ENCODE measurements at regions not wholly inside any gene's neighbourhood (a gene's known extent, or its start where the extent isn't known, plus 50 kb on each side); places are given as distances from the start of the nearest gene placed in this dataset.

DNA sequence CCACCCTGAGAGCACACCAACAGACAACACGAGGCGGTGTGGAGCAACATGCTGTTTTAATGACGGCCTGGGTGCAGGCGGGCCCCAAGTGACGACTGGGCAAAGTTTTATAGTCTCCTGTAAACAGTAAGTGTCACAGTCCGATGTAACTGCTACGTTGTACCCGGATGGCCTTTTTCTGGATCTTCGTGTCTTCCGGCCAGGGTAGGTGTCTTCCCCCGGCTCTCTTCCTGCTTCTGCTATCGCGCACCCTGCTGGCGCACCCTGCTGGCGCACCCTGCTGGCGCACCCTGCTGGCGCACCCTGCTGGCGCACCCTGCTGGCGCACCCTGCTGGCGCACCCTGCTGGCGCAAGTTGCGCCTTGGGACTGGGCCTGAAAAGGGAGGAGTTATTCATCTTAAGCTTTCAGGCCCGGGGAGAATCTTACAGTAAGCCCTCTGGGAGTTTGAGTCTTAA, 143.0 kb upstream of the TARS1 start:
- DNase-seq (ENCODE audit: low spot score) = no peak

DNA sequence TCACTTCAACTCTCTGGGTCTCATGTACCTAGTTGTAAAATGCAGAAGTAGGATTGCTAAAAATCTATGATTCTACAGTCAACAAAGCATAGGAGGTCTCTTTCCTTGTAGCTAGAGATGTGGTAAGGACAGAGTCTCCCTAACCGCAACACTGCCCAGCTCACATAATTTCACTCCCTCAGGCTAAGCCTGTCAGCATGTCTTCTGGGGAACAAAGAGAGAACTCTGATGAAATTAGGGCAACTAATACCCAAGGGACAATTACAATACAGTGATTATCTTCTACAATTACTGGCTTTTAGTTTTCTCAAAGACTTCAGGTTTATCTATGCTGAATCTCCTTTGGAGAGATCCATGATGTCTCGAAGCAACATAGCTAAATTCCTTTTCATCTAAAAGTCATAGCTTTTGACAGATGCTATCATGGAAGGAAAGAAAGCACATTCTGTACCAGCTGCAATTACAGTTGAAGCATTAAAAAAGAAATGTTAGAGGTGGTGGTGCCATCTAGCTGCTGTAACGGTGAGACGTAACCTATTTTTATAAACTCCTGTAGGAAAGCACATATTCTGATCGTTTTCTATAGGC, 141.1 kb upstream of the TARS1 start:
- peak; percentile 32 for DNase-seq (ENCODE audit: low spot score)

DNA sequence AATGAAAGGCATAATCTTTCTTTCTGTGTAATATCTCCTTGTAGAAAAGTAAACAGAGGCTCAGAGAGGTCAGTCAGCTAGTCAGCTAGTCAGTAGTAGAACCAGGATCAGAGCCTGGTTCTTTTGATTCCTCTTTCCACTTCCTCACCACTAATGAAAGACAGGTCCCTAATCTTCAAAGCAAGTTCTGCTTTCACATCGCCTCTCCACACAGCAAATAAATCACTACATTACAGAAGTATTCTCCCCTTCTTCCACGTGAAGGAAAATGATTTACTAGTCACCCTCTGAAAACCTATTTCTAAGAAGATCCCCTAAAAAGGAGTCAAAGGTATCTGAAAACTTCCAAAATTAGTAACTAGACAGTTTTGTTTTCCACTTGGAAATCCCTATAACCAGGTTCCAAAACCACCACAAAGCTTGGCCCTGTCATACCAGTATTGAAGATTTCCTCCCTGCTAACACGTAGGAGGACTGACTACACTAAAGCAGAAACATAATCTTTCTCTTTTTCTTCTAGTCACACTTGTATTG, 140.5 kb upstream of the TARS1 start:
- no peak for DNase-seq (ENCODE audit: low spot score)

DNA sequence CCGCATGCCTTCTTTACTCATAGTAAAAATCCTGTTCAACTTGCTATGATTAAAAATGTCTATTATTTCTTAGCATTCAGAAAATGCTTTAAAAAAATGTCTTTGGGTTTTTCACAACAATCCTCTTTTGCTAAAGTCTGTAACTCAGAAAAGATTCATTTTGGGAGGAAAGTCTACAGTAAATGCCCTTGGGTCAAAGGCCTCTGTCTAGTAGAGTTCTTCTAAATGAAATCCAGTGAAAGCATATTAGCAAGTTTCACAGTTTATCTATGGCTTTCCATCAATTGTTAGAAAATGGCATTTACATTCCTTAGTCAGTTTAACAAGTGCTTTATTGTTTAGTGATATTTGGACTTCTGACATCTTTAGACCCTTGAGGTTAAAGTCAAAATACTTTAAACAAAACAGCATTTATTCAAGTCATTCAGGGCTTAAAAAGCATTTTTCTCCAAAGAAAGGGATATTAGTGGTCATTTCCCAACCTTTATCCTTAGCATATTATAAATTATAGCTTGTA, 137.1 kb upstream of the TARS1 start:
- no peak for DNase-seq (ENCODE audit: low spot score)

DNA sequence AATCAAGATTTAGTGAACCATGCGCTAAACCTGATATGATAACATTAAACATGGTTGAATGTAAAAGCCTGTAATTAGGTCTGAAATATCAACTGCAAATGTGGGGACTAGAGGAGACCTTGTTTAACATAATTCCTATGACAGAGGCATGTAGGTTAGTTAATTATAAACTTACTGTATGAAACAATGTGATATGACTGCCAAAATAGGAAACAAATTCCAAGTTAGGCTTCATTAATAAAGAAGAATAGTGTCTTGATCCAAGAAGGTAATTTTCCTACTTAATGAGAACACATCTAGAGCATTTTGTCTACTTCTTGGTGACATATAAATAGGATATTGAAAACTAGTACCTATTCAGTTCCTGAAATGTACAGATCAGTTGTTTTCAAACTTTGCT, 136.2 kb upstream of the TARS1 start:
- DNase-seq (ENCODE audit: low spot score) = no peak

DNA sequence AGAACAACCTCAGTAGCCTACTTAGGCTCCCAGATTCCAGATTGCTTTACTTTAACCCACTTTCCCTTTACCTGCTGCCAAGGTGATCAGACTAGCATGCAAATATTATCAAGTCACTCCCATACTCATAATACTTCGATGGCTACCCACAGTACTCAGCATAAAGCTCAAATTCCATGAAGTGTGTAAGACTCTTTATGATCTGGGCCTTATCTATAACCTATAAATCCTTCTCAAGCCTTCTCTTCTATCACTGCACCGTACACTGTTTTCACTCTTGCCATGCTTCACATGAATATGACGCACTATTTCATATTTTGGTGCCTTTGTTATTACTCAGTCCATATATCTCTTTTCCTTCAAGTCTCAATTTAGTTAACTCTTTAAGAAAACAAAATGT, 135.2 kb upstream of the TARS1 start:
- no peak for DNase-seq (ENCODE audit: low spot score)

GRCh38 chr5:33306758-33307157, 134.0 kb upstream of the TARS1 start:
- peak; percentile 21 for DNase-seq (ENCODE audit: low spot score)

DNA sequence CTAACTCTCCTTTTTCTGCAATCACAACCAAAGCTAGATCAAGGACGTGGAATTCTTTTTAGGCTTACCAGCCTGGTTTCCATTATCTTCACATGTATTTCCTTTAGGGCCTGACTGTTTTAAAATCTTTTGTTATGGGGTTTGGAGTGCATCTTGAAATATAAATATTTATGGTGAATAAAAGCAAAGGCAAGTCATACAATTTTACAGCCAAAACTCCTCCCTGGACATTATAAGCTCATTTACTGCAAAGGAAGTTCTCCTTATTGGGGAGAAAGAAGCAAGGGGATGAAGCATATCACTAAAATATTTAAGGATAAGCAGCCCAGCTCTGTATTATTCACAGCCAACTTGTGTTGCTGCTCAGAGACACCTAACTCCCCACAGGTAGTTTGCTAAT, 132.2 kb upstream of the TARS1 start:
- no peak for DNase-seq (ENCODE audit: low spot score)

GRCh38 chr5:33309068-33309467, 131.7 kb upstream of the TARS1 start:
- DNase-seq (ENCODE audit: low spot score) = no peak

DNA sequence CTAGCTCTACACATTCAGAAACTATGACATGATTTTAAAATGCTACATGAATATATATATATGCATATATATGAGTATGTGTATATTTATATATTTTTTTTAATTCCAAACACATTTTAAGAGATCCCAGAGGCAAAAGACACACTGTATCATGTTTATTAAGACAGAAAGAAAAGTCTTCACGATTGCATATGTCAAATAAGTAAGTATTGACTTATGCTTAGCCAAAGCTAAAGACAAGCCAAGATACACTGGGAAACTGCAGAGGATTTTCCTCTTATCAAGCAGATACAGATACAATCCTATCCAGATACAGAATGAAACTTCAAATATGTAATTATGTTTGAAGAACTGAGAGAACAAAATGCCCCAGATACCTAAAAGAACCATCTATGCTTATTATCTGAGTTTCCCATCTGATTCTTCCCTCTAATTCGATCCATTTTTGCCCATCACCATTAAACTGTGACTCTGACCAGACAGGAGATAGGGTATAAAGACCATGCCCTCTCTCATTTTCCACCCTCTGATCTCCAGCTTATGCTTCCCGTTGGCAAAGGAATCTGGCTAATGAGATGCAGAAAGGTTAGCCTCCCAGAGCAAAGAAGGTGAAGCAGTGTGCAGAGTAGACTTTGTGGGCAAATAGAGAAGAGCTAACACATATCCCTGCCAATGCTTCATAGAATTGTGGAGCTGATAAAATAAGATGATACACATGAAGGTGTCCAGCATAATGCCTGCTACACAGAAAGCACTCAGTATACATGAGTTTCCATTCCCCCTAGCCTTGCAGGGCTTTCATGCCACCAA, 131.0 kb upstream of the TARS1 start:
- no peak for DNase-seq (ENCODE audit: low spot score)

DNA sequence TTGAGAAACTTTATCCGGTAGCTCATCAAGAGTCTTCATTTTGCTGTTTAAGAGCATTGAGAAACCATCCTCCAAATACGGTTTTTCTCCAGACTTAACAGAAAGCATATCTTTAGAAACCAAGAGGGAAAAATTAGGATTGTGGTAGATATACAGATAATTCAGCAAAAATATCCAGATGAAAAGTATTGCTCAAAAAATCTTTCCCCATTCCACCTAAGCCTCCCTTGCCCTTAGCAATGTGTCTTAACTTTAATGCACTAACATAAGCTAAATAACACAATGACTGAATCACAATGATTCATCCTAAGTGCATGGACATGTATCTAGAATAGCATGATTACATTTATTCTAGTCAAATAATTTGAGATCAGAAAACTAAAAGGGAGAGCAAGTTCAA, 130.3 kb upstream of the TARS1 start:
- DNase-seq (ENCODE audit: low spot score) = peak; percentile 59

DNA sequence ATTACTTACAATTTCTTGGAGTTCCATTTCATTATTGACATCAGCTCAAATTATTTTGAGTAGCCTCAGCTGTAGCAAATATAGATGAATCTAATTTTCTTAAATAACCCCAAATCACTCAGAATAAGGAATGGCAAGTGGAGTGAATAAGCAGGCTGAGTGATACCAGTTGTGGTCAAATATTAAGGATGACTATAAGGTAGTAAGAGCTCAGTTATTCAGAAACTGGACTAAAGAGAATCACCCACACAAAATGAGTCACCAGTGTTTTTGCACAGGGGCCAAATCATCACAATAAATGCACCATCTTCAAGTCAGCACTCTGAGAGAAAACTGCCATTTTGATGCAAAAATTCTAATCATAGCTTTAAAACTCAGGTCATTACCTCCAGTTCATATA, 128.9 kb upstream of the TARS1 start:
- DNase-seq (ENCODE audit: low spot score) = peak; percentile 66

- no peak for DNase-seq (ENCODE audit: low spot score)
Observed at GRCh38 chr5:33312571-33313549, 127.9 kb upstream of the TARS1 start.

DNA sequence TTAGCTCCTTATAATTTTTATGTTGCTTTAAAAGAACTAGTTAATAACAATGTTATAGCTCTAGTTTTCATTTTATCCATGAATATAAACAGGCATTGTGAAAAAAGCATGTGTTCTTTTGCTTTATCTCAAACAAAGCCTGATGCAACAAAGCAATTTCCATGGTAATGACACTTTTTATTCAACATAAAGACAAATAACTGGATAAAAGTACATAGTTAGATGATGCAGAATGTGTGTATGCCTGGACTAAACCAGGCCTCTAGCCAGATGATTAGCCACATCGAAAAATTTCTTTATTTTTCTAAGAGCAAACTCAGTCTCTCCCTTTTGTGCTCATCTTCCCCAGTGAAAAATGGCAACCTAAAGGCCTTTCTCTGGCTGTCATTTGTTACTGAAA, 125.6 kb upstream of the TARS1 start:
- no peak for DNase-seq (ENCODE audit: low spot score)

- no peak for DNase-seq (ENCODE audit: low spot score)
Observed at GRCh38 chr5:33316773-33317172, 124.0 kb upstream of the TARS1 start.

DNA sequence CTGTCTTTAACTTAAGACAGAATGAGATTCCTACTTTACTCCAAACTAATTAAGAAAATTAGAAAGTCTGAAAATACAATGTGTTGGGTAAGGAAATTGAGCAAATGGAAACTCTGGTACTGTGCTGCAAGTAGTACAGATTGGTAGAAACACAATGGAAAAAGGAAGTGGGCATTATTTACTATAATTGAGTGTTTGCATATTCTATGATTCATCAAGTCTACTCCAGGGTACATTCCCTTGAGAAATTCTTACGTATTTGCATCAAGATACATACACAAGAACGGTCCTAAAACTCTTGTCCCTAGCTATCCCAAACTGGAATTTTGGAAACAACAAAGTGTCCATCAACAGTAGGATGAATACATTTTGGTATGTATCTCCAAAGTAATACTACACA, 123.5 kb upstream of the TARS1 start:
- no peak for DNase-seq (ENCODE audit: low spot score)

DNA sequence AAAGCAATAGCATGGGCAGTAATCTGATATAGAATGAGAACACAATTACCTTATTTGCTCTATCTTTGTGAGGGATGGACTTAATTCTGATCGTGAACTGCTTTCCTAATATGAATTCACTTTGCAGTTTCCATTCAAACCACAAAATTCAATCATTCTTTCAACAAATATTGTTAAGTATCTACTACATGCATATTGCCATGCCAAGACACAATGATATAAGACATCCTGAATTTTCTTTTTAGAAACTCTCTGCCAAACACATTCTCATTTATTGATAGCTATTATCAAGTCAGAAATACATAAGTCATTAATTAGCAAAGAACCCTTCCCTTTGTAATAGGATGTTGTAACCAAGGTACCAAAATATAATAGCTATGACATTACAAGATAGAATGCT, 121.6 kb upstream of the TARS1 start:
- DNase-seq (ENCODE audit: low spot score) = no peak

- DNase-seq (ENCODE audit: low spot score) = no peak
Observed at GRCh38 chr5:33319841-33320240, 120.9 kb upstream of the TARS1 start.

DNA sequence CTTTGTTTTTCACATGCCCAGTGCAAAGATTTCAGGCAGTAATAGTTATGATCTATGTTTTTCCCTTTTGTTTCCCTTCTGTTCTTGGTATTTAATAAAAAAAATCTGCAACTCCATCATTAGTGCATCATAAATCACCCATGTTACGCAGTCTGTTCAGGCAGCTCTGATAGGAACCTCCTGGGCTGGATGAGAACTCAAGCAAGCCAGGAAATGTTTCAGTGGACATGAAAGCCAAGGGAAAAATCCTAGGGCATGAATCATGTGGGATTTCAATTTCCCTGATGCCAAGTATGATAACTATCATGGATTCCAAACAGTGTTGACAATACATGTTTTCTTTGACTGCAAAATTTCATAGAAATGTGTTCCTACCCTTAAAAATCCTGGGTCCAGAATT, 119.7 kb upstream of the TARS1 start:
- peak; percentile 81 for DNase-seq (ENCODE audit: low spot score)

- DNase-seq (ENCODE audit: low spot score) = no peak
Observed at GRCh38 chr5:33322632-33323031, 118.1 kb upstream of the TARS1 start.

DNA sequence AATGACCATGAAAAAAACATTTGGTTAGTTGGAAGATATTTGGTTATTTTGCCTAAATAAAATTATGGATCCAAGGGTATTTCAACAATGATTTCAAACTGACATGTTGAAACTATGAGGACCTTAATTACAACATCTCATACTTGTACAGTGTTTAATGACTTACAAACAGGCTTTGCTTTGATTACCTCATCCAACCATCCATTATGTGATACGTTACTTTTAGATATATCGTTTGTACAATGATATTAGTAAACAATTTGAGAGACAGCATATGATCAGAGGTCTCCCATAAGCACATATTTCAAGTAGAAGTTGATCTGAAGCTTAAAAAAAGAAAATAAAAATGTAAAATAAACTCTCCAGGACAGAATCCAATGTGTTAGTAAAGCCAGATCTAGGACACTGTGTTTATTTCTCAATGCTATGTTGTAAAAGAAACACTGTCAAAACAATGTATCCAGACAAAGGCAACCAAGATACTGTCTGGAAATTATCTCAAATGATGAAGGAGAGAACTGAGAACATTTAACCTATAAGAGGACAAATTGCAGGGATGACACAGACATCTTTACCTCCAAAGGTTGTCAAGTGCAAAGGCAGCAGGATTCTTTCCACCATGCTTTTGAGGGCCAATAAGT, 116.0 kb upstream of the TARS1 start:
- DNase-seq (ENCODE audit: low spot score) = no peak

DNA sequence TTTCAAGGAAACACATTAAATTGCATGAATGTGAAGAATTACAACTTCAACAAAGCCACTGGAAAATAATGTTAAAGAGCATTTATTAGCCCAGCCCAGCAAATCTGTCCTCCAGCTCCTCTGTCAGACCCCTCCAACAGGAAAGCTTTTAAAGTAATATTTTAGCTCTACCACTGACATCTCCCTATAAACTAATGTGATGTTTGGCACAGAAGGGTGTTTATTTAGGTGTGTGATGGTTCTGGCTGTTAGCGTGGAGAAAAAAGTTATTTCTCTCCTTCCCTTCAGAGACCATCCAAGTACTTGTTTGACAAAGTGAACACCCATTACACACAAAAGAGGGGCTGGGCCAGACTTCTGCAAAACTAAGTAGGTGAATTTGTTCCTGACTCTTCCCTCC, 111.9 kb upstream of the TARS1 start:
- no peak for DNase-seq (ENCODE audit: low spot score)
